SKM-1 treated with dmso at 0.1 percent for 144 hours (cell line): ENCODE measurements at regions not wholly inside any gene's neighbourhood (a gene's known extent, or its start where the extent isn't known, plus 50 kb on each side); places are given as distances from the start of the nearest gene placed in this dataset.

Experiments used
- DNase-seq: peaks from one replicate; lab custom pipeline; 2025; ENCODE audit not compliant: unreplicated experiment; lab: John Stamatoyannopoulos, UW

- no peak for DNase-seq
Measured at GRCh38 chr5:97542469-97542868, 359.4 kb upstream of the RIOK2 start.

- DNase-seq: no peak
Measured at GRCh38 chr5:97543166-97543565, 360.1 kb upstream of the RIOK2 start.

- DNase-seq: no peak
Measured at GRCh38 chr5:97544240-97544639, 361.2 kb upstream of the RIOK2 start.

- no peak for DNase-seq
Measured at GRCh38 chr5:97544678-97545077, 361.6 kb upstream of the RIOK2 start.

GRCh38 chr5:97545446-97545845 lies 362.4 kb upstream of the RIOK2 start:
- no peak for DNase-seq

GRCh38 chr5:97545886-97546535 lies 363.0 kb upstream of the RIOK2 start:
- DNase-seq: no peak

- no peak for DNase-seq
Measured at GRCh38 chr5:97547430-97547829, 364.4 kb upstream of the RIOK2 start.

GRCh38 chr5:97547999-97548738 lies 365.1 kb upstream of the RIOK2 start:
- DNase-seq: peak; percentile 25

GRCh38 chr5:97548739-97549080 lies 365.7 kb upstream of the RIOK2 start:
- DNase-seq: no peak

GRCh38 chr5:97549496-97549895 lies 366.4 kb upstream of the RIOK2 start:
- no peak for DNase-seq

GRCh38 chr5:97550164-97550563 lies 367.1 kb upstream of the RIOK2 start:
- DNase-seq: no peak

- no peak for DNase-seq
Measured at GRCh38 chr5:97550818-97551217, 367.8 kb upstream of the RIOK2 start.

GRCh38 chr5:97553604-97554452 lies 370.8 kb upstream of the RIOK2 start:
- no peak for DNase-seq

- DNase-seq: no peak
Measured at GRCh38 chr5:97554977-97555643, 372.1 kb upstream of the RIOK2 start.

GRCh38 chr5:97555644-97555981 lies 372.6 kb upstream of the RIOK2 start:
- no peak for DNase-seq

- DNase-seq: no peak
Measured at GRCh38 chr5:97559827-97560598, 377.0 kb upstream of the RIOK2 start.

GRCh38 chr5:97560599-97560993 lies 377.5 kb upstream of the RIOK2 start:
- DNase-seq: no peak

- DNase-seq: no peak
Measured at GRCh38 chr5:97563050-97563657, 380.1 kb upstream of the RIOK2 start.

- no peak for DNase-seq
Measured at GRCh38 chr5:97568382-97568781, 385.3 kb upstream of the RIOK2 start.

GRCh38 chr5:97570242-97570641 lies 387.2 kb upstream of the RIOK2 start:
- DNase-seq: no peak
